ENCODE measurements at regions not wholly inside any gene's neighbourhood (a gene's known extent, or its start where the extent isn't known, plus 50 kb on each side); places are given as distances from the start of the nearest gene placed in this dataset.

- no peak overlapping the region for H3K9ac ChIP-seq (ENCODE audit: low read length)
- no TSS peak for BruUV-seq (replicated peaks)
- DNase-seq (no peak), ATAC-seq (no peak)
- H3K9me3 ChIP-seq (ENCODE audit: low read length), result no peaks in the 10 kb centered on the region
- H3K4me1 ChIP-seq (ENCODE audit: insufficient read depth, low read length), result peaks cover 7% of the 10 kb centered on the region
- H3K79me2 ChIP-seq (ENCODE audit: low read length), result no peaks in the 10 kb centered on the region
- H3K36me3 ChIP-seq (ENCODE audit: low read depth, low read length), result no peaks in the 10 kb centered on the region
- no peak overlapping the region for H2AFZ ChIP-seq (ENCODE audit: low read length)
- intact Hi-C loops (cut with micrococcal nuclease), result no loop called here
- no peak overlapping the region for H3K4me3 ChIP-seq (ENCODE audit: low read length)
- ChIA-PET CTCF (interaction anchor here (0.6 kb wide), 1 partner anchor 243 kb away, joined by 5 read pairs; no protein-coding TSS in a partner anchor), POLR2A (ENCODE audit: unreplicated experiment) (no interaction called here)
- H3K9me2 ChIP-seq (replicated peaks; ENCODE audit: low read length), result no peaks in the 10 kb centered on the region
- TF ChIP-seq, protein P1, sequence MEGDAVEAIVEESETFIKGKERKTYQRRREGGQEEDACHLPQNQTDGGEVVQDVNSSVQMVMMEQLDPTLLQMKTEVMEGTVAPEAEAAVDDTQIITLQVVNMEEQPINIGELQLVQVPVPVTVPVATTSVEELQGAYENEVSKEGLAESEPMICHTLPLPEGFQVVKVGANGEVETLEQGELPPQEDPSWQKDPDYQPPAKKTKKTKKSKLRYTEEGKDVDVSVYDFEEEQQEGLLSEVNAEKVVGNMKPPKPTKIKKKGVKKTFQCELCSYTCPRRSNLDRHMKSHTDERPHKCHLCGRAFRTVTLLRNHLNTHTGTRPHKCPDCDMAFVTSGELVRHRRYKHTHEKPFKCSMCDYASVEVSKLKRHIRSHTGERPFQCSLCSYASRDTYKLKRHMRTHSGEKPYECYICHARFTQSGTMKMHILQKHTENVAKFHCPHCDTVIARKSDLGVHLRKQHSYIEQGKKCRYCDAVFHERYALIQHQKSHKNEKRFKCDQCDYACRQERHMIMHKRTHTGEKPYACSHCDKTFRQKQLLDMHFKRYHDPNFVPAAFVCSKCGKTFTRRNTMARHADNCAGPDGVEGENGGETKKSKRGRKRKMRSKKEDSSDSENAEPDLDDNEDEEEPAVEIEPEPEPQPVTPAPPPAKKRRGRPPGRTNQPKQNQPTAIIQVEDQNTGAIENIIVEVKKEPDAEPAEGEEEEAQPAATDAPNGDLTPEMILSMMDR (conservative IDR thresholded peaks at IDR 0.05; ENCODE audit: low read depth, low read length), result peak; percentile 52; the same call in 1 of the 2 replicates
- TF ChIP-seq EZH2phosphoT487 (IDR thresholded peaks at IDR 0.05; ENCODE audit: borderline replicate concordance, low read length), result no peak
- no peaks in the 10 kb centered on the region for H3K27me3 ChIP-seq (ENCODE audit: low read length)
- H3K27ac ChIP-seq (ENCODE audit: low read length), result no peak overlapping the region
- no peak overlapping the region for H3K4me2 ChIP-seq (ENCODE audit: low read length)
- no peaks in the 10 kb centered on the region for H4K20me1 ChIP-seq (ENCODE audit: low read length)
- no peaks in the 10 kb centered on the region for H3F3A ChIP-seq (ENCODE audit: low read length, unreplicated experiment)
Observed at GRCh38 chr2:120958623-120959366, 223.1 kb downstream of the GLI2 start.

DNA sequence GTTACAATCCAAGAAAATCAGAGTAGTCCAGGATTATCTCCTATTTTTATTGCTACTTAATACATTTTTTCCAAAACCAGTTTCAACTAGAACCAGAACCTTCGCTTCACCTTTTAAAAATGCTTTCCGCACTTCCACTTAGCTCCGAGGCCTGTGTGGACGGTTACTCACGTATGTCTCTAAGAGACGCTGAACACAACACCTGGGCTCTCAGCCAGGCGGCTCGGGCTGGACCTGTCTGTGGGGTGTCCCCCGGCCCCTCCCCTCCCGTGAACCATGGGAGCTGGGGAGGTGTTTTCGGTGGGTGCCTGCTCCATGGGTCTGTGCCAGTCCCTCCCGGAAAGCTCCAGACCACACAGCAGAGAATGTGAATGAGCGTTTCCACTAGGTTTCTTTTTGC is 223.8 kb downstream of the GLI2 start:
- no peaks in the 10 kb centered on the region for H4K20me1 ChIP-seq (ENCODE audit: low read length)
- H3F3A ChIP-seq (ENCODE audit: low read length, unreplicated experiment), result no peaks in the 10 kb centered on the region
- H3K9ac ChIP-seq (ENCODE audit: low read length), result no peak overlapping the region
- no peak overlapping the region for H3K4me2 ChIP-seq (ENCODE audit: low read length)
- H3K79me2 ChIP-seq (ENCODE audit: low read length), result no peaks in the 10 kb centered on the region
- intact Hi-C loops (cut with micrococcal nuclease), result no loop called here
- no peak overlapping the region for H2AFZ ChIP-seq (ENCODE audit: low read length)
- H3K36me3 ChIP-seq (ENCODE audit: low read depth, low read length), result no peaks in the 10 kb centered on the region
- ChIA-PET POLR2A (ENCODE audit: unreplicated experiment) (no interaction called here), CTCF (interaction anchor here (0.6 kb wide), 1 partner anchor 244 kb away, joined by 5 read pairs; no protein-coding TSS in a partner anchor)
- H3K4me1 ChIP-seq (ENCODE audit: insufficient read depth, low read length), result peaks cover 14% of the 10 kb centered on the region
- ATAC-seq (no peak), DNase-seq (no peak)
- H3K27ac ChIP-seq (ENCODE audit: low read length), result no peak overlapping the region
- no peaks in the 10 kb centered on the region for H3K27me3 ChIP-seq (ENCODE audit: low read length)
- TF ChIP-seq EZH2 (IDR thresholded peaks at IDR 0.05; ENCODE audit: low read length, unreplicated experiment) (no peak), EZH2phosphoT487 (IDR thresholded peaks at IDR 0.05; ENCODE audit: borderline replicate concordance, low read length) (no peak)
- TF ChIP-seq, protein P1 (conservative IDR thresholded peaks at IDR 0.05; ENCODE audit: low read depth, low read length), result no peak
- no peaks in the 10 kb centered on the region for H3K9me2 ChIP-seq (replicated peaks; ENCODE audit: low read length)
- no TSS peak for BruUV-seq (replicated peaks)
- H3K9me3 ChIP-seq (ENCODE audit: low read length), result no peaks in the 10 kb centered on the region
- H3K4me3 ChIP-seq (ENCODE audit: low read length), result no peak overlapping the region

GRCh38 chr2:120960770-120961366 is 225.2 kb downstream of the GLI2 start:
- Histone ChIP-seq H3K27me3 (ENCODE audit: low read length) (no peaks in the 10 kb centered on the region), H3K36me3 (ENCODE audit: low read depth, low read length) (no peaks in the 10 kb centered on the region), H3K4me2 (ENCODE audit: low read length) (no peak overlapping the region), H3K4me3 (ENCODE audit: low read length) (no peak overlapping the region), H3K4me1 (ENCODE audit: insufficient read depth, low read length) (peaks cover 11% of the 10 kb centered on the region), H3K27ac (ENCODE audit: low read length) (no peak overlapping the region), H3K9ac (ENCODE audit: low read length) (no peak overlapping the region), H4K20me1 (ENCODE audit: low read length) (no peaks in the 10 kb centered on the region), H3F3A (ENCODE audit: low read length, unreplicated experiment) (no peaks in the 10 kb centered on the region), H3K9me3 (ENCODE audit: low read length) (no peaks in the 10 kb centered on the region), H3K79me2 (ENCODE audit: low read length) (no peaks in the 10 kb centered on the region), H2AFZ (ENCODE audit: low read length) (no peak overlapping the region), H3K9me2 (replicated peaks; ENCODE audit: low read length) (no peaks in the 10 kb centered on the region)
- DNase-seq, result no peak
- ATAC-seq, result no peak
- intact Hi-C loops (cut with micrococcal nuclease), result no loop called here
- ChIA-PET CTCF (no interaction called here), POLR2A (ENCODE audit: unreplicated experiment) (no interaction called here)
- no TSS peak for BruUV-seq (replicated peaks)
- no peak for TF ChIP-seq EZH2 (IDR thresholded peaks at IDR 0.05; ENCODE audit: low read length, unreplicated experiment)
- TF ChIP-seq, protein P1 (conservative IDR thresholded peaks at IDR 0.05; ENCODE audit: low read depth, low read length), result no peak
- no peak for TF ChIP-seq EZH2phosphoT487 (IDR thresholded peaks at IDR 0.05; ENCODE audit: borderline replicate concordance, low read length)

All from PC-3 (cell line).